22Rv1 (cell line): ENCODE measurements at regions not wholly inside any gene's neighbourhood (a gene's known extent, or its start where the extent isn't known, plus 50 kb on each side); places are given as distances from the start of the nearest gene placed in this dataset.
"Not testable (repeated sequence)": the region's sequence is repeated elsewhere in the genome, so short reads cannot be mapped to it uniquely, and the experiment has no call there.

Source experiments
- ZFX ChIP-seq: fragments of 450-650 bp; IDR thresholded peaks from 2 replicates; pipeline ENCODE4 v1.6.1; 2017; ENCODE audit warnings: antibody characterized with exemption, borderline replicate concordance
- TF ChIP-seq, protein P1 (sequence below): fragments of 450-650 bp; IDR thresholded peaks from 2 replicates; pipeline ENCODE4 v1.5.1; 2017; ENCODE audit warnings: mild to moderate bottlenecking

DNA sequence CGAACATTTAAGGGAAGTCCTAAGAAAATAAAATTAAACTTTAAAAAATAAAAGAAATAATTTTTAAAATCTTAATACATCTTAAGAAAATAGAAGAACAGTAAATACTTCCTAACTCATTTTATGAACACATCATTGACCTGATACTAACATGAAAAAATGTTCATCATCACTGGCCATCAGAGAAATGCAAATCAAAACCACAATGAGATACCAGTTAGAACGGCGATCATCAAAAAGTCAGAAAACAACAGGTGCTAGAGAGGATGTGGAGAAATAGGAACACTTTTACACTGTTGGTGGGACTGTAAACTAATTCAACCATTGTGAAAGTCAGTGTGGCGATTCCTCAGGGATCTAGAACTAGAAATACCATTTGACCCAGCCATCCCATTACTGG lies 134.6 kb downstream of the EMB start:
- TF ChIP-seq, protein P1, sequence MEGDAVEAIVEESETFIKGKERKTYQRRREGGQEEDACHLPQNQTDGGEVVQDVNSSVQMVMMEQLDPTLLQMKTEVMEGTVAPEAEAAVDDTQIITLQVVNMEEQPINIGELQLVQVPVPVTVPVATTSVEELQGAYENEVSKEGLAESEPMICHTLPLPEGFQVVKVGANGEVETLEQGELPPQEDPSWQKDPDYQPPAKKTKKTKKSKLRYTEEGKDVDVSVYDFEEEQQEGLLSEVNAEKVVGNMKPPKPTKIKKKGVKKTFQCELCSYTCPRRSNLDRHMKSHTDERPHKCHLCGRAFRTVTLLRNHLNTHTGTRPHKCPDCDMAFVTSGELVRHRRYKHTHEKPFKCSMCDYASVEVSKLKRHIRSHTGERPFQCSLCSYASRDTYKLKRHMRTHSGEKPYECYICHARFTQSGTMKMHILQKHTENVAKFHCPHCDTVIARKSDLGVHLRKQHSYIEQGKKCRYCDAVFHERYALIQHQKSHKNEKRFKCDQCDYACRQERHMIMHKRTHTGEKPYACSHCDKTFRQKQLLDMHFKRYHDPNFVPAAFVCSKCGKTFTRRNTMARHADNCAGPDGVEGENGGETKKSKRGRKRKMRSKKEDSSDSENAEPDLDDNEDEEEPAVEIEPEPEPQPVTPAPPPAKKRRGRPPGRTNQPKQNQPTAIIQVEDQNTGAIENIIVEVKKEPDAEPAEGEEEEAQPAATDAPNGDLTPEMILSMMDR = not testable (repeated sequence)
- not testable (repeated sequence) for TF ChIP-seq ZFX
